Vagina (tissue), 2 donors: ENCODE measurements at regions not wholly inside any gene's neighbourhood (a gene's known extent, or its start where the extent isn't known, plus 50 kb on each side); places are given as distances from the start of the nearest gene placed in this dataset.

Experiments used
- CTCF ChIP-seq, 3 experiments: fragments of 450-650 bp in 2 of 3; fragments of 200-600 bp in 1 of 3; sonication (generic) in 1 of 3; IDR thresholded peaks; one replicate each; pipeline ENCODE4 v1.5.1; 2017 to 2019; ENCODE audit warnings: antibody characterized with exemption in 3 of 3, mild to moderate bottlenecking in 2 of 3, moderate library complexity in 2 of 3
- POLR2A ChIP-seq, 2 donors: fragments of 450-650 bp; IDR thresholded peaks; one replicate each; pipeline ENCODE4 v1.6.1; 2017; ENCODE audit warnings: antibody characterized with exemption in 2 of 2, mild to moderate bottlenecking in 2 of 2, moderate library complexity in 2 of 2

GRCh38 chr7:22667562-22668239 lies 59.3 kb upstream of the IL6 start:
- TF ChIP-seq POLR2A (IDR thresholded peaks at IDR 0.05) (no peak), CTCF (IDR thresholded peaks at IDR 0.05) (no peak)
